Activated effector memory CD4-positive, alpha-beta T cell treated with anti-CD3 and anti-CD28 coated beads, Interleukin-2, amount 50 U/mL, for 16 hours (primary cell): ENCODE measurements at regions not wholly inside any gene's neighbourhood (a gene's known extent, or its start where the extent isn't known, plus 50 kb on each side); places are given as distances from the start of the nearest gene placed in this dataset.
"Not testable (repeated sequence)": the region's sequence is repeated elsewhere in the genome, so short reads cannot be mapped to it uniquely, and the experiment has no call there.

Source experiments
- DNase-seq: peaks from one replicate; pipeline ENCODE4 v3.0.0-alpha.2; 2020

- no peak for DNase-seq
These were observed 51.6 kb upstream of the BLTP1 start for GRCh38 chr4:122100508-122100907.

DNA sequence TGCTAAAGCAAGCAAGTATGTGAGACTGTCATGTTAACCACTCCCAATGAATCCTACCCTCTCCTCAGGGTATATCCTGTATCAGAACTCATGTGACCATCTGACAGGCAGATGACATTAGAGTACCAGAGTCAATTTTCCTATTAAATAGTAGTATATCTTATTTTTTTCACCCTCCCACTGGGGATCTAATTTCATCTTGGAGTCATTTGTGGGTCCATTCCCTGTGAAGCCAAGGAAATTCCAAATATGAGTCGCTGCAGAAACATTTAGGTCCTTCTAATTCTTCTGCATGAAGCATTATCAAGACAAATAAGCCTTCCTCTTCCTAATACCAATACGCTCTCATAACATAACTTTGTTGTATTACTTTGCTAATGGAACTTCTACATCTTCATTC is 52.2 kb upstream of the BLTP1 start:
- DNase-seq: no peak

GRCh38 chr4:122091836-122092405 is 60.2 kb upstream of the BLTP1 start:
- DNase-seq: no peak

DNA sequence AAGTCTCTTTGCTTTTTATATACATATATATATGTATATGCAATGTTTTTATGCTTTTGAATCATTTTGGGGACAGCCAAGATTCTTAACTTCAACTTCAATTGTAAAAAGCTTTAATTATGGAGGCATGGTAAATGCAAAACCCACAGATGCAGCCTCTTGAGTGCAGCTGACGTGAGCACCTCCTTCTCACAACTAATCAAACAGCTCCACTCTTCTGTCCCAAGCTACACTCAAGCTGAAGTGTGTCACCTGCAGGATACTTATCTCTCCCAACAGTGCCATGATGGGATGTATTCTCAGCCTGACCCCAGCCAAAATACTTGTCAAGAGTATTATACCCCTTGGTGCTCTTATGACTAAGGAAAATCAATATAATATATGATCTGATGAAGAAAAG is 60.7 kb upstream of the BLTP1 start:
- DNase-seq: no peak

DNA sequence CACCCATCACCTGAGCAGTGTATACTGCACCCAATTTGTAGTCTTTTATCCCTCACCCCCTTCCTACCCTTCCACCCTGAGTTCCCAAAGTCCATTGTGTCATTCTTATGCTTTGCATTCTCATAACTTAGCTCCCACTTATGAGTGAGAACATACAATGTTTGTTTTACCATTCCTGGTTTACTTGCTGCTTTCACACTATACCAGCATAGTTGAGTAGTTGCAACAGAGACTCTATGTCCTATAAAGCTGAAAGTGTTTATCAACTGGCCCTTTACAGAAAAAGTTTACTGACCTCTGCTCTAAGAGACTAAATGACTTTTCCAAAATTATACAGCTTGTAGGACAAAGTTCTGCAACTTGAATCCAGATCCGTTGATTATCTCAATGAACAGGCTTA is 61.1 kb upstream of the BLTP1 start:
- no peak for DNase-seq

- DNase-seq: no peak
These were observed 65.6 kb upstream of the BLTP1 start for GRCh38 chr4:122086338-122087065.

DNA sequence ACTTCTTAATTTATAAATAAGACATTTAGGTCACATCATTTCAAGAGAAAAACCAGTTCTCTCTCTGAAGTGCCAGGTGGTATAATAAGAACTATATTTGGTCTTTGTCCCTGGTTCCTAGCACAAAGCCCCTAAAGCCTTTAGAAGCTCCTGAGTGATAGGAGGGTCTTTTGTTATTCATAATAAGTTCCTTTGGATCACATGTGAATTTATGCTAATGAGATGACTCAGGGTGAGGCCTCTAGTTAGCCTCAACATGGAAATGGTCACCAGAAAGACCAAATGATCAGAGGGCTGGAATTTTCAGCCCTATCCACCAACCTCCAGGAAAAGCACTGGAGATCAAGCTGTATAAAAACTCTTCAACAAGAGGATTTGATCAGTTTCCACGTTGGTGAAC is 68.1 kb upstream of the BLTP1 start:
- no peak for DNase-seq

- DNase-seq: no peak
These were observed 68.8 kb upstream of the BLTP1 start for GRCh38 chr4:122083351-122083750.

- no peak for DNase-seq
These were observed 69.5 kb upstream of the BLTP1 start for GRCh38 chr4:122082661-122083060.

GRCh38 chr4:122077653-122078052 is 74.5 kb upstream of the BLTP1 start:
- not testable (repeated sequence) for DNase-seq

- not testable (repeated sequence) for DNase-seq
These were observed 75.3 kb upstream of the BLTP1 start for GRCh38 chr4:122076835-122077234.

- DNase-seq: no peak
These were observed 78.5 kb upstream of the BLTP1 start for GRCh38 chr4:122073615-122074014.

DNA sequence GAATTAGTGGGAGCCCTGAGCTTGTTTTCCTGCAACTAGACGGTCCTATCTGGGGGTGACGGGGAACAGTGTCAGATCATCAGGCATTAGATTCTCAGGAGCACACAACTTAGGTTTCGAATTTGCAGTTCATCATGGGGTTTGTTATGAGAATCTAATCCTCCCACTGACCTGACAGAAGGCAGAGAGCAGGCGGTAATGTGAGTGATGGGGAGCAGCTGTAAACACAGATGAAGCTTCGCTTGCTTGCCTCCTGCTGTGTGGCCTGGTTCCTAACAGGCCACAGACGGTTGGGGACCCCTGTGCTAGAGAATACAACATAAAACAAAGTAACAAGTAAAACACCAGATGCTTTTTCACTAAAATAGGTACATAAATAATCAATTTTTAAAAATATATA is 86.2 kb upstream of the BLTP1 start:
- DNase-seq: no peak

GRCh38 chr4:122065149-122065548 is 87.0 kb upstream of the BLTP1 start:
- no peak for DNase-seq

DNA sequence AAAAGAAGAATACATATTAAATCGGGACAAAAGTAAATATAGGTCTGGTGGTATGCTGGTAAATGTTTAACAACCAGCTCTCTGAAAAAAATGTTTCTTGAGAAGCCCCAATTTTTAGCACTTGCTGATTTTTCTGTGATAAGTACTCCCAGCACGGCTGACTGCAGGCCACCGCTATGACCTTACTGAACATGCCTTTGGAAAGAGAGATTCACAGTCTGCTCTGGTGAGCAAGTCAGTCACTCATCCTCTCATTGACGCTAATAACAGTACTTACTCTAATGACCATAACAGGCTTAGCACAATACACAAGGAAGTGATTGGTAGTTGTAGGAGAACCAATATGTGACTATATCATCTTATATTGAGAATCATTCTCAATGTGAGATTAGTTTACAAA is 98.9 kb upstream of the BLTP1 start:
- no peak for DNase-seq

DNA sequence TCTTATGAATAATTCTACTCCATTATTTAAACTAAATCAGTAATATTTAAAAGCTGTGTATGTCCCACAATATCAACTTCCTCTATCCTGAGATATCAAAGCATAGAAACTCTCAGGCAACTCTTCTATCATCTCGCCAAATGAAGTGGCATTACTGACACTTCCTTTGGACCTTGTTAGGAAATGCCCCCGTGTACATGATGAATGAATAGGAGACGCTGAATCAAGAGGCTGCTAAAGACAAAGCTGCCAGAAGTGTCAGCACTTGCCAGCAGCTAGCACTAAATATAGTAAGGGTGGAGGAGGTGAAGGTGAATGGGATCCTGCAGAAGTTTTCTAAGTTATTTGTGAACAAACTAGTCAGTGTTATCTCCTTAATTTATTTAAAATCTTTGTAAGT is 99.5 kb upstream of the BLTP1 start:
- no peak for DNase-seq

- no peak for DNase-seq
These were observed 99.0 kb upstream of the TRPC3 start for GRCh38 chr4:122050841-122051240.

- DNase-seq: no peak
These were observed 95.9 kb upstream of the TRPC3 start for GRCh38 chr4:122047456-122048425.

DNA sequence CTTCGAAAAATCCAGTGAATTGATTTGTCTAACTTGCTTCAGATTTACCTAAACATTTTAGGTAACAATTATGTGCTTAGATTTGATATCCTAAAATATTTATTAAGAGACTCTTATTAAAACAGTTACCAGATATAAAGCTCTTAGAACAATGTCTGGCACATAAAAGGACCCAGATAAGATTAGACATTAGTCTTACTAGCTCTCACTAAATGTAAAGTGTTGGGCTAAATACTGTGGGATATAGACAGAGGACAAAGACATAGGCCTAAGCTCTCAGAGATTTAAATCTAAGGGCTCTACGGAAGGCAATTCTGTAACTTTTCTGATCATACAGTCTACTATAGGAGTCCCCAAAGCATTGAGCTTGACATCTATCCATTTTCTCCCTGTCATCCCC is 94.4 kb upstream of the TRPC3 start:
- DNase-seq: no peak

DNA sequence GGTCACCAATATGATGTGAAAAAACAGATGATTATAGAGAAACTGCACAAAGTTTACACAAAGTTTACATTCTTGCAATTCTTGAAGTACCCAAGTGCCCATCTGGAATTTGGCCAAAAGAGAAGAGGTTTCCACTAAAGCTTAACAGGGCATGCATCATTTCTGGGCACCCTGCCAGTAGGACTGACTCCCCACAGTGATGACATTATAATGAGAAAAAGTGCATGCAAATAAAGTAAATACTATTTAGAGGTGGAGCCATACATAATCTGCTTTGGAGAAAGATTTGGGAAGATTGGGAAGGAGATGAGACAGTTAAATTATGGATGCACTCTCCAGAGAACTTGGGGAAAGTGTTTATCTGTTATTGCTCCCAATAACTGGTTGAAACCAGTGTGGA is 93.7 kb upstream of the TRPC3 start:
- no peak for DNase-seq

GRCh38 chr4:122044501-122044900 is 92.6 kb upstream of the TRPC3 start:
- DNase-seq: no peak

DNA sequence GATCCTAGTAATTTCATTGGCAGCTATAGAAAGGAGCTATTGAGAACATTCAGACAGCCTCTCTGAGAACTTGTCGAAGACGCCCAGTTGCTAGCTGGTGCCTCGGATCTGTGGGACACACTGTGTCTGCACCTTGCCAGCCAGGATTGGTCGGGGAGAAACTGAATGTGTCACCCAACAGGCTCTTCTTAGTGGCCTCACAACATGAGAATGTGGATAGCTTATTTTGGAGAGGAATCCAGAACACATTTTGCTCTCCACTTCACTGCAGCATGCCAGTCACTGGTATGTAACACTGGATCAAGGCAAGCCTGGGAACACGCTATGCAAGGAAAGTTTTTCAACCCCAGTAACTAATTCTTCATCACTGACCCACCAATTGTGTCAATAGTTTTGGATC is 89.5 kb upstream of the TRPC3 start:
- no peak for DNase-seq

- DNase-seq: no peak
These were observed 87.0 kb upstream of the TRPC3 start for GRCh38 chr4:122038896-122039295.

DNA sequence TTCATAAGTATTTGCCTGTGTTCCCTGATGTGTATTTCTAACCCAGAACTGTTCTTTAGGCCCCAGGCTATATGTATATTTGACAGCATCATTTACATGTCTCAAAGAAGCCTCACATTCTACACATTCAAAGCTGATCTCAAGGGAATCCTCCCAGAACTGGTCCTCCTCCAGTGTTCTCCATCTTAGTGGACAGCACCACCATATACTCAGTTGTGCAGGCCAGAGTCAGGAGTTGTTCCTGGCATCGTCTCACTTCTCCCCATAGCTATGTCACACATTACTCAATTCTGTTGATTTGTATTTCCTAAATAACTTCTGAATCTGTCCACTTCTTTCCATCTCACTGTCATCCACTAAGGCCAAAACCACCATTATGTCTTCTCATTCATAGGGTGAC is 82.8 kb upstream of the TRPC3 start:
- no peak for DNase-seq
